Neural cell (in vitro differentiated cells): ENCODE measurements at regions not wholly inside any gene's neighbourhood (a gene's known extent, or its start where the extent isn't known, plus 50 kb on each side); places are given as distances from the start of the nearest gene placed in this dataset.

Experiments used
- EP300 ChIP-seq: fragments of 450-650 bp; conservative IDR thresholded peaks from 2 replicates; pipeline ENCODE4 v1.6.1; 2014; ENCODE audit warnings: antibody characterized with exemption, mild to moderate bottlenecking, moderate library complexity; ENCODE audit not compliant: poor library complexity, severe bottlenecking
- RAD21 ChIP-seq: fragments of 450-650 bp; conservative IDR thresholded peaks from 2 replicates; pipeline ENCODE4 v1.6.1; 2014; ENCODE audit warnings: antibody characterized with exemption, mild to moderate bottlenecking, moderate library complexity
- TAF1 ChIP-seq: IDR thresholded peaks from 2 replicates; pipeline ENCODE4 v1.6.1; 2012; ENCODE audit warnings: low read depth
- TF ChIP-seq, protein P1 (sequence below): fragments of 450-650 bp; IDR thresholded peaks from 2 replicates; pipeline ENCODE4 v1.5.1; 2014; ENCODE audit warnings: antibody characterized with exemption, mild to moderate bottlenecking, moderate library complexity; ENCODE audit not compliant: poor library complexity, severe bottlenecking

DNA sequence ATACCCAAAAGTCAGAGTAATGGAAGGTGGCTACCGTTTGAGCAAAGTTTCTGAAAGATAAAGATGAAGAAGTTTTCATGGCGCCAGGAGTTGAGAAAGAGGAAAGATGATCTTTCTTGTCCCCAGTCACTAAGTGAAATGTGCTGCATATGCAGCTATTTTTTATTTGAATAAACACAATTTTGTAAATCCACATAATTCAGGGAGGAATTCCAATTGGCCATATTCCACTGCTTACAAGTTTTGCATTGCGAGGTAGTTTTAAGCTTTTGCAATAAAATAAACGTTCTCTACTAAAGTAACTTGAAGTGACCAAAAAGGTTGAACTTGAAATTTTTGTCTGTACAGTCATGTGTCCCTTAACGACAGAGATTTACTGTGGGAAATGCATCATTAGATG is 139.3 kb upstream of the VCX2 start:
- TF ChIP-seq, protein P1, sequence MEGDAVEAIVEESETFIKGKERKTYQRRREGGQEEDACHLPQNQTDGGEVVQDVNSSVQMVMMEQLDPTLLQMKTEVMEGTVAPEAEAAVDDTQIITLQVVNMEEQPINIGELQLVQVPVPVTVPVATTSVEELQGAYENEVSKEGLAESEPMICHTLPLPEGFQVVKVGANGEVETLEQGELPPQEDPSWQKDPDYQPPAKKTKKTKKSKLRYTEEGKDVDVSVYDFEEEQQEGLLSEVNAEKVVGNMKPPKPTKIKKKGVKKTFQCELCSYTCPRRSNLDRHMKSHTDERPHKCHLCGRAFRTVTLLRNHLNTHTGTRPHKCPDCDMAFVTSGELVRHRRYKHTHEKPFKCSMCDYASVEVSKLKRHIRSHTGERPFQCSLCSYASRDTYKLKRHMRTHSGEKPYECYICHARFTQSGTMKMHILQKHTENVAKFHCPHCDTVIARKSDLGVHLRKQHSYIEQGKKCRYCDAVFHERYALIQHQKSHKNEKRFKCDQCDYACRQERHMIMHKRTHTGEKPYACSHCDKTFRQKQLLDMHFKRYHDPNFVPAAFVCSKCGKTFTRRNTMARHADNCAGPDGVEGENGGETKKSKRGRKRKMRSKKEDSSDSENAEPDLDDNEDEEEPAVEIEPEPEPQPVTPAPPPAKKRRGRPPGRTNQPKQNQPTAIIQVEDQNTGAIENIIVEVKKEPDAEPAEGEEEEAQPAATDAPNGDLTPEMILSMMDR, result no peak
- no peak for TF ChIP-seq RAD21
- no peak for TF ChIP-seq EP300
- TF ChIP-seq TAF1, result no peak
